ENCODE measurements at regions not wholly inside any gene's neighbourhood (a gene's known extent, or its start where the extent isn't known, plus 50 kb on each side); places are given as distances from the start of the nearest gene placed in this dataset.

DNA sequence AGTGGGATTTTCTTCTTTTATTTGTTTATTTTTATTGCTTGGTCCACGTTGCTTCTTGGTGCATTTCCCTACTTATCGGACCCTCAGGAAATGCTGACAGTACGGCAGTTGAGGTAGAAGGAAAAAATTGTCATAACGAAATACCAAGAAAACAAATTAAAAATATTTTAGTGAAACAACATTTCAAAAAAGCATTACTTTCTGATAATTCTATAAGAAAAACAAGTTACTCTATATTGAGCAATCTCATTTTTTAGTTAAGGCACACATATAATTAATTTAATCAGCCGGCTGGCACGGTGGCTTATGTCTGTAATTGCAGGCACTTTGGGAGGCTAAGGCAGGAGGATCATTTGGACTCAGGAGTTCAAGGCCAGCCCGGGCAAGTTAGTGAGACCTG is 102.1 kb downstream of the SH3YL1 start:
- Histone ChIP-seq H3K36me3 (ENCODE audit: low read depth) (no peaks in the 10 kb centered on the region), H3K27me3 (ENCODE audit: insufficient read depth, low read depth) (no peaks in the 10 kb centered on the region; the same call in 1 of the 2 replicates), H3K4me1 (replicated peaks; ENCODE audit: insufficient read depth) (no peaks in the 10 kb centered on the region), H2AFZ (no peak overlapping the region), H3K9me2 (ENCODE audit: insufficient read depth) (no peaks in the 10 kb centered on the region), H3K4me2 (no peak overlapping the region), H4K20me1 (ENCODE audit: insufficient read depth) (no peaks in the 10 kb centered on the region), H3K9me3 (ENCODE audit: insufficient read depth, low read depth) (no peaks in the 10 kb centered on the region), H3K4me3 (no peak overlapping the region), H3K79me2 (ENCODE audit: low read depth) (no peaks in the 10 kb centered on the region), H3F3A (ENCODE audit: insufficient read depth, low read depth) (no peaks in the 10 kb centered on the region), H3K27ac (no peak overlapping the region)
- POLR2A ChIA-PET (ENCODE audit: unreplicated experiment) = no interaction called here
- no TSS peak for BruUV-seq (replicated peaks)
- DNase-seq = no peak
- TF ChIP-seq, protein P1, sequence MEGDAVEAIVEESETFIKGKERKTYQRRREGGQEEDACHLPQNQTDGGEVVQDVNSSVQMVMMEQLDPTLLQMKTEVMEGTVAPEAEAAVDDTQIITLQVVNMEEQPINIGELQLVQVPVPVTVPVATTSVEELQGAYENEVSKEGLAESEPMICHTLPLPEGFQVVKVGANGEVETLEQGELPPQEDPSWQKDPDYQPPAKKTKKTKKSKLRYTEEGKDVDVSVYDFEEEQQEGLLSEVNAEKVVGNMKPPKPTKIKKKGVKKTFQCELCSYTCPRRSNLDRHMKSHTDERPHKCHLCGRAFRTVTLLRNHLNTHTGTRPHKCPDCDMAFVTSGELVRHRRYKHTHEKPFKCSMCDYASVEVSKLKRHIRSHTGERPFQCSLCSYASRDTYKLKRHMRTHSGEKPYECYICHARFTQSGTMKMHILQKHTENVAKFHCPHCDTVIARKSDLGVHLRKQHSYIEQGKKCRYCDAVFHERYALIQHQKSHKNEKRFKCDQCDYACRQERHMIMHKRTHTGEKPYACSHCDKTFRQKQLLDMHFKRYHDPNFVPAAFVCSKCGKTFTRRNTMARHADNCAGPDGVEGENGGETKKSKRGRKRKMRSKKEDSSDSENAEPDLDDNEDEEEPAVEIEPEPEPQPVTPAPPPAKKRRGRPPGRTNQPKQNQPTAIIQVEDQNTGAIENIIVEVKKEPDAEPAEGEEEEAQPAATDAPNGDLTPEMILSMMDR (conservative IDR thresholded peaks at IDR 0.05) = no peak
- TF ChIP-seq EZH2 (IDR thresholded peaks at IDR 0.05; ENCODE audit: low read depth) = no peak
- CTCF ChIA-PET = no interaction called here
- intact Hi-C loops (cut with micrococcal nuclease; ENCODE audit: unreplicated experiment) = no loop called here

- ChIA-PET POLR2A (ENCODE audit: unreplicated experiment) (no interaction called here), CTCF (no interaction called here)
- Histone ChIP-seq H3K4me2 (no peak overlapping the region), H3K9me2 (ENCODE audit: insufficient read depth) (no peaks in the 10 kb centered on the region), H2AFZ (no peak overlapping the region), H3K27me3 (ENCODE audit: insufficient read depth, low read depth) (no peaks in the 10 kb centered on the region), H3K4me1 (replicated peaks; ENCODE audit: insufficient read depth) (no peaks in the 10 kb centered on the region), H3K36me3 (ENCODE audit: low read depth) (no peaks in the 10 kb centered on the region), H3K79me2 (ENCODE audit: low read depth) (no peaks in the 10 kb centered on the region), H3K4me3 (no peak overlapping the region), H4K20me1 (ENCODE audit: insufficient read depth) (no peaks in the 10 kb centered on the region), H3K9me3 (ENCODE audit: insufficient read depth, low read depth) (no peaks in the 10 kb centered on the region), H3F3A (ENCODE audit: insufficient read depth, low read depth) (no peaks in the 10 kb centered on the region), H3K27ac (no peak overlapping the region)
- no TSS peak for BruUV-seq (replicated peaks)
- no peak for DNase-seq
- TF ChIP-seq, protein P1 (conservative IDR thresholded peaks at IDR 0.05) = no peak
- no peak for TF ChIP-seq EZH2 (IDR thresholded peaks at IDR 0.05; ENCODE audit: low read depth)
- intact Hi-C loops (cut with micrococcal nuclease; ENCODE audit: unreplicated experiment) = no loop called here
These were observed 105.4 kb upstream of the FAM110C start for GRCh38 chr2:151553-152334.

GRCh38 chr2:145407-145806 is 99.1 kb upstream of the FAM110C start:
- no peak overlapping the region for H3K4me2 ChIP-seq
- no peak overlapping the region for H3K27ac ChIP-seq
- H3K4me3 ChIP-seq = no peak overlapping the region
- H3K79me2 ChIP-seq (ENCODE audit: low read depth) = no peaks in the 10 kb centered on the region
- no peaks in the 10 kb centered on the region for H4K20me1 ChIP-seq (ENCODE audit: insufficient read depth)
- H3K9me2 ChIP-seq (ENCODE audit: insufficient read depth) = no peaks in the 10 kb centered on the region
- H3K36me3 ChIP-seq (ENCODE audit: low read depth) = no peaks in the 10 kb centered on the region
- no peaks in the 10 kb centered on the region for H3K9me3 ChIP-seq (ENCODE audit: insufficient read depth, low read depth)
- peaks cover 5% of the 10 kb centered on the region; the same call in 1 of the 2 replicates for H3K4me1 ChIP-seq (replicated peaks; ENCODE audit: insufficient read depth)
- ChIA-PET CTCF (no interaction called here), POLR2A (ENCODE audit: unreplicated experiment) (no interaction called here)
- intact Hi-C loops (cut with micrococcal nuclease; ENCODE audit: unreplicated experiment) = no loop called here
- no peaks in the 10 kb centered on the region for H3K27me3 ChIP-seq (ENCODE audit: insufficient read depth, low read depth)
- no peak for DNase-seq
- no peak overlapping the region for H2AFZ ChIP-seq
- TF ChIP-seq, protein P1 (conservative IDR thresholded peaks at IDR 0.05) = no peak
- TF ChIP-seq EZH2 (IDR thresholded peaks at IDR 0.05; ENCODE audit: low read depth) = no peak
- H3F3A ChIP-seq (ENCODE audit: insufficient read depth, low read depth) = no peaks in the 10 kb centered on the region
- BruUV-seq (replicated peaks) = no TSS peak
